K562 (cell line): ENCODE measurements at regions not wholly inside any gene's neighbourhood (a gene's known extent, or its start where the extent isn't known, plus 50 kb on each side); places are given as distances from the start of the nearest gene placed in this dataset.

ENCODE experiments used
- ATAC-seq: fragments of 200-7000 bp; cut with Tn5 transposase; 3 replicates; pipeline ENCODE4 v1.9.1; 2020; ENCODE audit warnings: moderate library complexity
- BruUV-seq: library from RNA; stranded (reverse); fragments of 400-500 nt; replicated peaks from 2 replicates; lab custom pipeline; 2021; lab: Mats Ljungman, UMichigan
- CTCF ChIA-PET: fragments of 300-600 bp; formaldehyde crosslinking; extraction: SDS; loops from one replicate; lab custom pipeline; 2021; ENCODE audit warnings: low intra/inter-chr PET ratio; lab: Yijun Ruan, JAX
- POLR2A ChIA-PET: fragments of 300-600, 350-650 bp; sonication (Branson Sonifier 250); formaldehyde crosslinking; extraction: SDS; loops from one replicate; lab custom pipeline; 2021; ENCODE audit warnings: antibody characterized with exemption, inconsistent platforms; lab: Yijun Ruan, JAX
- DNase-seq, 4 experiments: peaks; one replicate each; pipeline versions ENCODE4 v3.0.0 to v3.0.0-alpha.2; 2011 to 2018; ENCODE audit warnings: low spot score in 3 of 4, mixed read lengths in 3 of 4; ENCODE audit errors: extremely low read depth in 1 of 4
- FAIRE-seq: peaks from 2 replicates; lab custom pipeline; 2011; peaks lifted over from hg19 to GRCh38; lab: Jason Lieb, UNC
- H2AFZ ChIP-seq: 2 replicates; pipeline ENCODE4 v1.6.0; 2011; ENCODE audit warnings: low read depth, low read length, control low read depth, inconsistent platforms
- H3K27ac ChIP-seq: fragments of 200-600 bp; 3 replicates; pipeline ENCODE4 v1.8.0; 2011; ENCODE audit warnings: low read depth, mild to moderate bottlenecking, control low read depth, inconsistent platforms, low read length, moderate library complexity, mixed read lengths; ENCODE audit errors: extremely low read depth
- H3K27me3 ChIP-seq, 2 experiments: fragments of 300-600 bp in 1 of 2; 2 replicates in 1 of 2; 3 replicates in 1 of 2; pipeline versions ENCODE4 v1.6.0 to v1.8.0; 2011; ENCODE audit warnings: inconsistent platforms in 2 of 2, low read length in 2 of 2, mild to moderate bottlenecking in 1 of 2, mixed read lengths in 1 of 2, moderate library complexity in 1 of 2; ENCODE audit not compliant: control insufficient read depth in 2 of 2, insufficient read depth in 2 of 2
- H3K36me3 ChIP-seq: fragments of 300-600 bp; 3 replicates; pipeline ENCODE4 v1.8.0; 2011; ENCODE audit warnings: mild to moderate bottlenecking, low read length, inconsistent platforms; ENCODE audit not compliant: control insufficient read depth, insufficient read depth
- H3K4me1 ChIP-seq, 2 experiments: fragments of 200-600 bp in 1 of 2; replicated peaks in 1 of 2; 2 replicates in 1 of 2; 3 replicates in 1 of 2; pipeline versions ENCODE4 v1.5.1 to v1.8.0; 2011; ENCODE audit warnings: inconsistent platforms in 2 of 2, low read length in 2 of 2, mild to moderate bottlenecking in 1 of 2, mixed read lengths in 1 of 2, moderate library complexity in 1 of 2; ENCODE audit not compliant: control insufficient read depth in 2 of 2, insufficient read depth in 2 of 2
- H3K4me2 ChIP-seq: 2 replicates; pipeline ENCODE4 v1.6.1; 2011; ENCODE audit warnings: low read length, control low read depth, inconsistent platforms, mixed read lengths; ENCODE audit not compliant: insufficient read depth
- H3K4me3 ChIP-seq: fragments of 200-600 bp; sonication (generic), shearing (Covaris generic); 2 replicates; pipeline ENCODE4 v1.5.1; 2016; ENCODE audit warnings: control low read depth, inconsistent platforms
- H3K79me2 ChIP-seq: fragments of 200-600 bp; 3 replicates; pipeline ENCODE4 v1.8.0; 2011; ENCODE audit warnings: low read length, inconsistent platforms; ENCODE audit not compliant: control insufficient read depth, insufficient read depth
- H3K9ac ChIP-seq, 2 experiments: 2 replicates each; pipeline versions ENCODE4 v1.6.0 to v1.6.1; 2011; ENCODE audit warnings: low read depth in 2 of 2, low read length in 2 of 2, control low read depth in 1 of 2, inconsistent platforms in 1 of 2, mild to moderate bottlenecking in 1 of 2, mixed read lengths in 1 of 2; ENCODE audit not compliant: insufficient read depth in 1 of 2
- H3K9me1 ChIP-seq: one replicate; pipeline ENCODE4 v1.6.0; 2011; ENCODE audit warnings: inconsistent platforms, mild to moderate bottlenecking, low read length, moderate library complexity; ENCODE audit not compliant: control insufficient read depth, insufficient read depth
- H3K9me3 ChIP-seq: replicated peaks from 2 replicates; pipeline ENCODE4 v1.5.1; 2011; ENCODE audit warnings: low read depth, low read length, inconsistent platforms; ENCODE audit not compliant: control insufficient read depth, insufficient read depth
- H4K20me1 ChIP-seq: replicated peaks from 2 replicates; pipeline ENCODE4 v1.6.1; 2011; ENCODE audit warnings: low read length, inconsistent platforms, mixed read lengths; ENCODE audit not compliant: control insufficient read depth, insufficient read depth
- BCL6 ChIP-seq: fragments of 250-450 bp; sonication (Bioruptor Pico); IDR thresholded peaks from 2 replicates; pipeline ENCODE4 v1.4.0; 2020
- FOXP4 ChIP-seq: sonication (generic); formaldehyde crosslinking; IDR thresholded peaks from 2 replicates; pipeline ENCODE4 v1.8.0; 2022; ENCODE audit warnings: mild to moderate bottlenecking, missing genetic modification reagents, borderline replicate concordance
- MEF2A ChIP-seq: IDR thresholded peaks from 2 replicates; pipeline ENCODE4 v1.6.1; 2011; ENCODE audit warnings: low read depth, mild to moderate bottlenecking, low read length, moderate library complexity; ENCODE audit not compliant: control insufficient read depth
- NCOA6 ChIP-seq: fragments of 450-650 bp; IDR thresholded peaks from 2 replicates; pipeline ENCODE4 v1.6.1; 2017; ENCODE audit warnings: mild to moderate bottlenecking
- PYGO2 ChIP-seq: fragments of 450-650 bp; IDR thresholded peaks from 2 replicates; pipeline ENCODE4 v1.6.1; 2016; ENCODE audit warnings: mild to moderate bottlenecking, missing genetic modification characterization, moderate library complexity, missing compliant biosample characterization
- RAD21 ChIP-seq, 2 experiments: fragments of 250-450 bp in 1 of 2; fragments of 450-650 bp in 1 of 2; sonication (Bioruptor Pico) in 1 of 2; formaldehyde crosslinking in 1 of 2; IDR thresholded peaks in 1 of 2; conservative IDR thresholded peaks in 1 of 2; 2 replicates each; pipeline versions ENCODE4 v1.4.0 to v1.8.0; 2020 to 2022; ENCODE audit warnings: mild to moderate bottlenecking in 2 of 2, moderate library complexity in 1 of 2
- RCOR1 ChIP-seq, 2 experiments: IDR thresholded peaks; 2 replicates each; pipeline ENCODE4 v1.6.1; 2012; ENCODE audit warnings: low read depth in 2 of 2, low read length in 2 of 2, borderline replicate concordance in 1 of 2, improper control_type of control experiment in 1 of 2
- TRIM28 ChIP-seq: fragments of 450-650 bp; IDR thresholded peaks from 2 replicates; pipeline ENCODE4 v1.6.1; 2017
- ZFPM2 ChIP-seq: fragments of 250-450 bp; sonication (Bioruptor Pico); IDR thresholded peaks from 2 replicates; pipeline ENCODE4 v1.5.1; 2022; ENCODE audit warnings: mild to moderate bottlenecking
- ZNF133 ChIP-seq: fragments of 250-450 bp; sonication (Bioruptor Pico); IDR thresholded peaks from 2 replicates; pipeline ENCODE4 v1.4.0; 2020; ENCODE audit warnings: mild to moderate bottlenecking
- WGBS: fragments of 100-300 bp; shearing (Covaris generic); methylation state at CpG from one replicate; pipeline ENCODE4 v1.1.6; 2016; ENCODE audit warnings: low coverage, mixed read lengths; ENCODE audit not compliant: insufficient coverage; ENCODE audit errors: missing lambda C conversion rate; 5-methylcytosine and 5-hydroxymethylcytosine counted together
- in situ Hi-C: fragments of 300-500 bp; cut with MboI; formaldehyde crosslinking; loops from 4 replicates; pipeline ENCODE4 v1.15.0; 2018; ENCODE audit warnings: inconsistent platforms, mixed read lengths
- intact Hi-C: fragments of 100-400 bp; cut with micrococcal nuclease; formaldehyde crosslinking; loops from 2 replicates; pipeline ENCODE4 v1.14.2; 2022
- TF ChIP-seq, protein P1 (sequence below), 3 experiments: fragments of 200-800 bp in 1 of 3; fragments of 250-450 bp in 1 of 3; fragments of 450-650 bp in 1 of 3; sonication (Bioruptor Pico) in 1 of 3; sonication (Bioruptor generic) in 1 of 3; formaldehyde crosslinking in 1 of 3; IDR thresholded peaks; 2 replicates each; pipeline versions ENCODE4 v1.6.1 to v1.8.0; 2016 to 2022; ENCODE audit warnings: mild to moderate bottlenecking in 2 of 3, missing genetic modification characterization in 2 of 3, missing compliant biosample characterization in 1 of 3, moderate library complexity in 1 of 3
- TF ChIP-seq, protein P2 (sequence below): fragments of 450-650 bp; formaldehyde crosslinking; IDR thresholded peaks from 2 replicates; pipeline ENCODE4 v1.4.0; 2022; ENCODE audit warnings: missing genetic modification characterization

DNA sequence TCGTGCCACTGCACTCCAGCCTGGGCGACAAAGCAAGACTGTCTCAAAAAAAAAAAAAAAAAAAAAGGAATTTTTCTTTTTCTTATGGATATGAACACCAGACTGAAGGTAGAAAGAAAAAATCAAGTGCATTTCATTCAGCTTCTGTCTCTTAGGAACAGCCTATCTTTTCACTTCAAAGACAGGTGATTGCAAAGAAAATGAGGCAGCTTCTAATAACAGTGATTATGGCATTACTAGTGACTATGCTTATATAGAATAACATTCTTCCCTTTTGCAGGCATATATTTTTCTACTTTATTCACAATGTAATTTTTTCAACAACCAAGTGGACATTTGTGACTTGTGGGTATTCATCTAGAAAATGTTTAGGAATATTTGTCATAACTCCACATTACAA lies 295.5 kb upstream of the ATXN7L3B start:
- no TSS peak for BruUV-seq
- Histone ChIP-seq H3K4me2 (no peak overlapping the region), H2AFZ (no peak overlapping the region), H3K79me2 (no peaks in the 10 kb centered on the region), H3K27ac (no peak overlapping the region), H3K9me1 (no peaks in the 10 kb centered on the region), H3K4me1 (no peaks in the 10 kb centered on the region), H3K9ac (no peak overlapping the region), H3K36me3 (peaks cover 4% of the 10 kb centered on the region; the same call in 1 of the 3 replicates), H3K9me3 (no peaks in the 10 kb centered on the region), H3K4me3 (no peak overlapping the region), H3K27me3 (no peaks in the 10 kb centered on the region), H4K20me1 (no peaks in the 10 kb centered on the region)
- no peak for ATAC-seq
- ChIA-PET CTCF (no interaction called here), POLR2A (no interaction called here)
- intact Hi-C loops = no loop called here
- in situ Hi-C loops = no loop called here
- DNase-seq = no peak
- no peak for FAIRE-seq
- WGBS = no CpG with 5 or more reads among the region's 2 CpGs
- TF ChIP-seq NCOA6 (no peak), ZFPM2 (no peak), TRIM28 (no peak), RCOR1 (IDR thresholded peaks at IDR 0.05; ENCODE audit: borderline replicate concordance in 1 of 2, low read depth in 2 of 2, low read length in 2 of 2) (no peak), BCL6 (no peak), RAD21 (CRISPR knock-in tag; conservative IDR thresholded peaks at IDR 0.05 in 1 of 2, IDR thresholded peaks at IDR 0.05 in 1 of 2) (no peak), FOXP4 (no peak), PYGO2 (tag) (no peak), MEF2A (no peak), ZNF133 (CRISPR knock-in tag) (no peak)
- TF ChIP-seq, protein P1, sequence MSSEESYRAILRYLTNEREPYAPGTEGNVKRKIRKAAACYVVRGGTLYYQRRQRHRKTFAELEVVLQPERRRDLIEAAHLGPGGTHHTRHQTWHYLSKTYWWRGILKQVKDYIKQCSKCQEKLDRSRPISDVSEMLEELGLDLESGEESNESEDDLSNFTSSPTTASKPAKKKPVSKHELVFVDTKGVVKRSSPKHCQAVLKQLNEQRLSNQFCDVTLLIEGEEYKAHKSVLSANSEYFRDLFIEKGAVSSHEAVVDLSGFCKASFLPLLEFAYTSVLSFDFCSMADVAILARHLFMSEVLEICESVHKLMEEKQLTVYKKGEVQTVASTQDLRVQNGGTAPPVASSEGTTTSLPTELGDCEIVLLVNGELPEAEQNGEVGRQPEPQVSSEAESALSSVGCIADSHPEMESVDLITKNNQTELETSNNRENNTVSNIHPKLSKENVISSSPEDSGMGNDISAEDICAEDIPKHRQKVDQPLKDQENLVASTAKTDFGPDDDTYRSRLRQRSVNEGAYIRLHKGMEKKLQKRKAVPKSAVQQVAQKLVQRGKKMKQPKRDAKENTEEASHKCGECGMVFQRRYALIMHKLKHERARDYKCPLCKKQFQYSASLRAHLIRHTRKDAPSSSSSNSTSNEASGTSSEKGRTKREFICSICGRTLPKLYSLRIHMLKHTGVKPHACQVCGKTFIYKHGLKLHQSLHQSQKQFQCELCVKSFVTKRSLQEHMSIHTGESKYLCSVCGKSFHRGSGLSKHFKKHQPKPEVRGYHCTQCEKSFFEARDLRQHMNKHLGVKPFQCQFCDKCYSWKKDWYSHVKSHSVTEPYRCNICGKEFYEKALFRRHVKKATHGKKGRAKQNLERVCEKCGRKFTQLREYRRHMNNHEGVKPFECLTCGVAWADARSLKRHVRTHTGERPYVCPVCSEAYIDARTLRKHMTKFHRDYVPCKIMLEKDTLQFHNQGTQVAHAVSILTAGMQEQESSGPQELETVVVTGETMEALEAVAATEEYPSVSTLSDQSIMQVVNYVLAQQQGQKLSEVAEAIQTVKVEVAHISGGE (CRISPR knock-in tag; IDR thresholded peaks at IDR 0.05) = no peak
- TF ChIP-seq, protein P2, sequence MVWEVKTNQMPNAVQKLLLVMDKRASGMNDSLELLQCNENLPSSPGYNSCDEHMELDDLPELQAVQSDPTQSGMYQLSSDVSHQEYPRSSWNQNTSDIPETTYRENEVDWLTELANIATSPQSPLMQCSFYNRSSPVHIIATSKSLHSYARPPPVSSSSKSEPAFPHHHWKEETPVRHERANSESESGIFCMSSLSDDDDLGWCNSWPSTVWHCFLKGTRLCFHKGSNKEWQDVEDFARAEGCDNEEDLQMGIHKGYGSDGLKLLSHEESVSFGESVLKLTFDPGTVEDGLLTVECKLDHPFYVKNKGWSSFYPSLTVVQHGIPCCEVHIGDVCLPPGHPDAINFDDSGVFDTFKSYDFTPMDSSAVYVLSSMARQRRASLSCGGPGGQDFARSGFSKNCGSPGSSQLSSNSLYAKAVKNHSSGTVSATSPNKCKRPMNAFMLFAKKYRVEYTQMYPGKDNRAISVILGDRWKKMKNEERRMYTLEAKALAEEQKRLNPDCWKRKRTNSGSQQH (CRISPR knock-in tag) = no peak
